BE2C (cell line): ENCODE measurements at regions not wholly inside any gene's neighbourhood (a gene's known extent, or its start where the extent isn't known, plus 50 kb on each side); places are given as distances from the start of the nearest gene placed in this dataset.

Experiments
- DNase-seq: peaks from one replicate; pipeline ENCODE4 v3.0.0-alpha.2; 2020
- H3K27me3 ChIP-seq: fragments of 250-450 bp; sonication (Bioruptor Pico); 2 replicates; pipeline ENCODE4 v1.5.1; 2020; ENCODE audit warnings: mild to moderate bottlenecking
- H3K36me3 ChIP-seq: fragments of 250-450 bp; sonication (Bioruptor Pico); 2 replicates; pipeline ENCODE4 v1.5.1; 2020; ENCODE audit warnings: mild to moderate bottlenecking
- H3K4me1 ChIP-seq: fragments of 250-450 bp; sonication (Bioruptor Pico); 2 replicates; pipeline ENCODE4 v1.5.1; 2020
- H3K4me3 ChIP-seq: 2 replicates; pipeline ENCODE4 v1.5.1; 2011; ENCODE audit warnings: low read depth, low read length
- H3K9me3 ChIP-seq: fragments of 250-450 bp; sonication (Bioruptor Pico); 2 replicates; pipeline ENCODE4 v1.5.1; 2020
- TF ChIP-seq, protein P1 (sequence below): IDR thresholded peaks from 2 replicates; pipeline ENCODE4 v1.5.1; 2012; ENCODE audit warnings: mild to moderate bottlenecking, low read depth, low read length

DNA sequence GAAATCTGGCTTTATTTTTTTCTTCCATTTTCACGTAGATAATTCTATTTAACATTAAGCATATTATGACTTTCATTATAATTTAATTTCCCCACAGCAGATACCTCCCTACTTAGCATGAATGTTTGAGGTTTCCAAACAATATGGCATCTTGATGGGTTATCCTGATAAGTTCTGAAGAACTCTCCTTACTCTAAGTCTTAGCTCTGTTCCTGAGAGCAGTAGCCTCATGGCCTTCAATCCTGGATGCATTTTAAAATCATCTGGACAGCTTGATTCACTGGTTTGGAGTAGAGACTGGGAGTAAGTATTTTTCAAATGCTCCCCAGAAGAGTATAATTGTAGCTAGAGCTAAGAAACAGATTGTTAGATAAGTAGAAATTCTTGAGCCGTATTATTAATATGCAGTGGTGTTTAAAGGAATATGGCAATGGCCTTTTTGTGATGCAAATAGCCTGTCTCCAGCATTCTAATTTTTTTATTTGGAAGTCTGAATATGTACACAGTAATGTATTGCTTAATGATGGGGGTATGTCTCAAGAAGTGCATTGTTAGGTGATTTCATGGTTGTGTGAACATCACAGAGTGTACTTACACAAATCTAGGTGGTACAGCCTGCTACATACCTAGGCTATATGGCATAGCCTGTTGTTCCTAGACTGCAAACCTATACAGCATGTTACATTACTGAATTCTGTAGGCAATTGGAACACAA, 110.5 kb upstream of the EEF1E1 start:
- Histone ChIP-seq H3K4me3 (no peak overlapping the region), H3K27me3 (no peaks in the 10 kb centered on the region), H3K4me1 (no peaks in the 10 kb centered on the region), H3K9me3 (no peaks in the 10 kb centered on the region), H3K36me3 (no peaks in the 10 kb centered on the region)
- no peak for DNase-seq
- TF ChIP-seq, protein P1, sequence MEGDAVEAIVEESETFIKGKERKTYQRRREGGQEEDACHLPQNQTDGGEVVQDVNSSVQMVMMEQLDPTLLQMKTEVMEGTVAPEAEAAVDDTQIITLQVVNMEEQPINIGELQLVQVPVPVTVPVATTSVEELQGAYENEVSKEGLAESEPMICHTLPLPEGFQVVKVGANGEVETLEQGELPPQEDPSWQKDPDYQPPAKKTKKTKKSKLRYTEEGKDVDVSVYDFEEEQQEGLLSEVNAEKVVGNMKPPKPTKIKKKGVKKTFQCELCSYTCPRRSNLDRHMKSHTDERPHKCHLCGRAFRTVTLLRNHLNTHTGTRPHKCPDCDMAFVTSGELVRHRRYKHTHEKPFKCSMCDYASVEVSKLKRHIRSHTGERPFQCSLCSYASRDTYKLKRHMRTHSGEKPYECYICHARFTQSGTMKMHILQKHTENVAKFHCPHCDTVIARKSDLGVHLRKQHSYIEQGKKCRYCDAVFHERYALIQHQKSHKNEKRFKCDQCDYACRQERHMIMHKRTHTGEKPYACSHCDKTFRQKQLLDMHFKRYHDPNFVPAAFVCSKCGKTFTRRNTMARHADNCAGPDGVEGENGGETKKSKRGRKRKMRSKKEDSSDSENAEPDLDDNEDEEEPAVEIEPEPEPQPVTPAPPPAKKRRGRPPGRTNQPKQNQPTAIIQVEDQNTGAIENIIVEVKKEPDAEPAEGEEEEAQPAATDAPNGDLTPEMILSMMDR, result no peak

DNA sequence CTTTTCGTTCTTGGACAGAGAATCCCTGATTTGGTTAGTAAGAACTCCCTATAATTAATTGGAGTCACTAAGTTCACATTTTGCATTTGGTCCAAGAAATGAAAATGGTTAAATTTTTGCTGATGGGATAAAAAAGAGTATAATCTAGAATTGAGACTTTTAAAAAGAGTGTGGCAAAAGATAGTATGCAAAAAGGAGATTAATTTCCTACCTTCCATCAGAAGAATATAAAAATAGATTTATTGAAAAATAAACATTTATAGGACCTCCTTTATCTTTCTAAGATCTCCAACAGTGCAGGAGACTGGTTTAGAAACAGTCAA, 105.5 kb upstream of the EEF1E1 start:
- H3K27me3 ChIP-seq, result no peaks in the 10 kb centered on the region
- H3K9me3 ChIP-seq, result no peaks in the 10 kb centered on the region
- H3K36me3 ChIP-seq, result no peaks in the 10 kb centered on the region
- TF ChIP-seq, protein P1, result no peak
- no peak overlapping the region for H3K4me3 ChIP-seq
- H3K4me1 ChIP-seq, result no peaks in the 10 kb centered on the region
- no peak for DNase-seq

DNA sequence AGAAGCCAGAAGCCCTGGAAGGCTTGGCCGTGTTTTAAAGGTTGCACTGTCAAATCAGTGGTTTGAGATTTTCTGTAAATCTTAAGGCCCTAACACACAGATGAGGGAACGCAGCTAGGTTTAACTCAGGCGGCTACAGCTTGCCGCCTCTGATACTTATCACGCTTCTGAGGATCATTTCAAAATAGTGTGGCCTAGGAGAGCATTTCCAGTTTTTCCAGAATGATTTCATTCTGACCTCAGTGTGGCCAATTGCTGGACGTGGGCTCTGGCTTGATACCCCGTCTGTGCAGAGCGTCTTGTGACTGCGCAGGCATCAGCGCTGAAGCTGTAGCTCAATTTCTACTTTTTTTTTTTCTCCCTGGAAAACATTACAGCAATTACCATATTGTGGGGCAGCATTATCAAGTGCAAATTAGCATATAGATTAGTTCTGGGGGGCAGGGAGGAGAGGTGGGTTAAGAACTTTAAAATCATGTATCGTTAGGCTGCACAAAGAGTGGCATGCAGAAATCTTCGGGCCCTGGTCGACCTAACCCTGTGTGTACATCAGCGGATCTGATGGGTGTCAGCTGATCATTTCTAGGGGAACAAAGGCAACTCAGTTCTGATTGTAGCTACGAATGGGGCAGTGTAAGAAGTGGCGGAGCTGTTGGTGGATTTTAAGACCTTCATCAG, 105.0 kb upstream of the EEF1E1 start:
- DNase-seq, result no peak
- TF ChIP-seq, protein P1, result no peak
- no peaks in the 10 kb centered on the region for H3K36me3 ChIP-seq
- no peaks in the 10 kb centered on the region for H3K4me1 ChIP-seq
- H3K4me3 ChIP-seq, result no peak overlapping the region
- no peaks in the 10 kb centered on the region for H3K9me3 ChIP-seq
- no peaks in the 10 kb centered on the region for H3K27me3 ChIP-seq

DNA sequence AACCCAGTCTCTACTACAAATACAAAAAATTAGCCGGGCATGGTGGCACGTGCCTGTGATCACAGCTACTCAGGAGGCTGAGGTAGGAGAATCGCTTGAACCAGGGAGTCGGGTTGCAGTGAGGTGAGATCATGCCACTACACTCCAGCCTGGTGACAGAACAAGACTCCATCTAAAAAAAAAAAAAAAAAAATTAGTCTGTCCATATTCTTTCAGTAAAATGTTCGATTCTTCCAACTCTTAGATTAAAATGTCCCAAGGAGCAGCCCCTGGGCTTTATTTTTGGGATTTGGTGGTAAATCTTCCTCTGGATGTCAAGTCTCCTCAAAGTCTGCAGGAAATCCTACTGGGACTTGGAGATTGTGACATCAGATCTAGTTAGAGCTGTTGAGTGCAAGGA, 101.0 kb upstream of the EEF1E1 start:
- Histone ChIP-seq H3K27me3 (no peaks in the 10 kb centered on the region), H3K4me1 (no peaks in the 10 kb centered on the region), H3K9me3 (no peaks in the 10 kb centered on the region), H3K4me3 (no peak overlapping the region), H3K36me3 (no peaks in the 10 kb centered on the region)
- TF ChIP-seq, protein P1, result no peak
- DNase-seq, result no peak

DNA sequence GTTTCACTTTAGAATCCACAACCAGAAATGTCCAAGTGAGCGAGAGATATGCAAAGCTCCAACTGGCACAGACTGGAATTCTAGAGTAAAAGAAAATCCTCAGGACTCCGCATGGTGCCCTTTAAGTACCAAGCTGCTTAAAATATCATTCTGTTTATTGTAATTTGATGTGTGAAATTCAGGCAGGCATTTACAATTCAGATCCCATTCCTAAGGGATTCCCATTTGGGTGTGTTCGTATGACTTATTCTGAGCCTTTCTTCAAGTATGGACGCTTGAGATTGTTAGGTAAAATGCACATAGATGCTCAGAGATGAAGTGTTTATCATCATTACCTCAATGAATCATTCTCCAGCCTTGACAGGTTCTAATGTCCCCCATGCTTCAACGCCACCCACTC, 99.3 kb upstream of the EEF1E1 start:
- no peaks in the 10 kb centered on the region for H3K27me3 ChIP-seq
- no peak overlapping the region for H3K4me3 ChIP-seq

DNA sequence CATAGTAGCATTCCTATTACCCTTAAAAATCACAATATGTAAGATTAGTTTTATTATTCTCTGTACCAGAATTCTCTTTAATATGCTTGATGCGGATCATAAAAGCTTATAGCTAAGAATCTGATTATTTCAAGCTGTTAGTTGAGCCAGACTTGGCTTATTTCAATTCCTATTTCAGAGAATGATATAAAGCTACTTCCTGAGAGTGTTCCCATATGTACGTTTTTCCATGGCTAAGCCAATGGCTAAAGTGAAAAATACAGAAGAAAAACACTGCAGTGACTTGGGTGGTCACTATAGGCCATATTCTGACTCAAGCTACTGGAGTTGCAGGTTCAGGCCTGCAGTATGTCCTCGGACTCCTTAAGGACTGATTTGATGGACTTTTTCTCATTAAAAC, 97.9 kb upstream of the EEF1E1 start:
- H3K36me3 ChIP-seq, result no peaks in the 10 kb centered on the region
- DNase-seq, result no peak
- TF ChIP-seq, protein P1, result no peak

More for the DNA sequence above, 99.3 kb upstream of the EEF1E1 start:
- Histone ChIP-seq H3K36me3 (no peaks in the 10 kb centered on the region), H3K4me1 (no peaks in the 10 kb centered on the region), H3K9me3 (no peaks in the 10 kb centered on the region)
- DNase-seq, result no peak
- TF ChIP-seq, protein P1, result no peak

More for the DNA sequence above, 97.9 kb upstream of the EEF1E1 start:
- no peaks in the 10 kb centered on the region for H3K27me3 ChIP-seq
- H3K9me3 ChIP-seq, result no peaks in the 10 kb centered on the region
- H3K4me1 ChIP-seq, result no peaks in the 10 kb centered on the region
- no peak overlapping the region for H3K4me3 ChIP-seq
